Mammary epithelial cell (primary cell): ENCODE measurements at regions not wholly inside any gene's neighbourhood (a gene's known extent, or its start where the extent isn't known, plus 50 kb on each side); places are given as distances from the start of the nearest gene placed in this dataset.

ENCODE experiments used
- EZH2 ChIP-seq: IDR thresholded peaks from 2 replicates; pipeline ENCODE4 v1.6.1; 2012; ENCODE audit warnings: low read length, inconsistent platforms, borderline replicate concordance
- TF ChIP-seq, protein P1 (sequence below), 2 donors: IDR thresholded peaks in 1 of 2; conservative IDR thresholded peaks in 1 of 2; 2 replicates each; pipeline ENCODE4 v1.5.1; 2011 to 2012; ENCODE audit warnings: inconsistent platforms in 2 of 2, low read length in 2 of 2, mild to moderate bottlenecking in 2 of 2, control low read depth in 1 of 2, low read depth in 1 of 2; ENCODE audit not compliant: insufficient read depth in 1 of 2; ENCODE audit errors: extremely low read depth in 1 of 2

- TF ChIP-seq, protein P1, sequence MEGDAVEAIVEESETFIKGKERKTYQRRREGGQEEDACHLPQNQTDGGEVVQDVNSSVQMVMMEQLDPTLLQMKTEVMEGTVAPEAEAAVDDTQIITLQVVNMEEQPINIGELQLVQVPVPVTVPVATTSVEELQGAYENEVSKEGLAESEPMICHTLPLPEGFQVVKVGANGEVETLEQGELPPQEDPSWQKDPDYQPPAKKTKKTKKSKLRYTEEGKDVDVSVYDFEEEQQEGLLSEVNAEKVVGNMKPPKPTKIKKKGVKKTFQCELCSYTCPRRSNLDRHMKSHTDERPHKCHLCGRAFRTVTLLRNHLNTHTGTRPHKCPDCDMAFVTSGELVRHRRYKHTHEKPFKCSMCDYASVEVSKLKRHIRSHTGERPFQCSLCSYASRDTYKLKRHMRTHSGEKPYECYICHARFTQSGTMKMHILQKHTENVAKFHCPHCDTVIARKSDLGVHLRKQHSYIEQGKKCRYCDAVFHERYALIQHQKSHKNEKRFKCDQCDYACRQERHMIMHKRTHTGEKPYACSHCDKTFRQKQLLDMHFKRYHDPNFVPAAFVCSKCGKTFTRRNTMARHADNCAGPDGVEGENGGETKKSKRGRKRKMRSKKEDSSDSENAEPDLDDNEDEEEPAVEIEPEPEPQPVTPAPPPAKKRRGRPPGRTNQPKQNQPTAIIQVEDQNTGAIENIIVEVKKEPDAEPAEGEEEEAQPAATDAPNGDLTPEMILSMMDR (conservative IDR thresholded peaks at IDR 0.05 in 1 of 2, IDR thresholded peaks at IDR 0.05 in 1 of 2; ENCODE audit: extremely low read depth in 1 of 2, insufficient read depth in 1 of 2, low read depth in 1 of 2, low read length in 2 of 2) = no peak
- TF ChIP-seq EZH2 = no peak
Measured at GRCh38 chr21:39046236-39046916, 136.9 kb downstream of the PSMG1 start.
